OCI-LY1 (cell line): ENCODE measurements at regions not wholly inside any gene's neighbourhood (a gene's known extent, or its start where the extent isn't known, plus 50 kb on each side); places are given as distances from the start of the nearest gene placed in this dataset.
"Not testable (repeated sequence)": the region's sequence is repeated elsewhere in the genome, so short reads cannot be mapped to it uniquely, and the experiment has no call there.

ENCODE experiments used
- EZH2 ChIP-seq: fragments of 200-600 bp; sonication (generic), shearing (Covaris generic); IDR thresholded peaks from 2 replicates; pipeline ENCODE4 v1.8.0; 2017; ENCODE audit warnings: borderline replicate concordance, mixed run types, mild to moderate bottlenecking, antibody characterized with exemption, low read length, moderate library complexity, mixed read lengths
- TF ChIP-seq, protein P1 (sequence below): fragments of 200-600 bp; sonication (generic), shearing (Covaris generic); IDR thresholded peaks from 2 replicates; pipeline ENCODE4 v1.5.1; 2017; ENCODE audit warnings: mild to moderate bottlenecking, antibody characterized with exemption, low read length, moderate library complexity, mixed read lengths

GRCh38 chr2:241969182-241969581 lies 99.7 kb downstream of the RTP5 start:
- TF ChIP-seq, protein P1, sequence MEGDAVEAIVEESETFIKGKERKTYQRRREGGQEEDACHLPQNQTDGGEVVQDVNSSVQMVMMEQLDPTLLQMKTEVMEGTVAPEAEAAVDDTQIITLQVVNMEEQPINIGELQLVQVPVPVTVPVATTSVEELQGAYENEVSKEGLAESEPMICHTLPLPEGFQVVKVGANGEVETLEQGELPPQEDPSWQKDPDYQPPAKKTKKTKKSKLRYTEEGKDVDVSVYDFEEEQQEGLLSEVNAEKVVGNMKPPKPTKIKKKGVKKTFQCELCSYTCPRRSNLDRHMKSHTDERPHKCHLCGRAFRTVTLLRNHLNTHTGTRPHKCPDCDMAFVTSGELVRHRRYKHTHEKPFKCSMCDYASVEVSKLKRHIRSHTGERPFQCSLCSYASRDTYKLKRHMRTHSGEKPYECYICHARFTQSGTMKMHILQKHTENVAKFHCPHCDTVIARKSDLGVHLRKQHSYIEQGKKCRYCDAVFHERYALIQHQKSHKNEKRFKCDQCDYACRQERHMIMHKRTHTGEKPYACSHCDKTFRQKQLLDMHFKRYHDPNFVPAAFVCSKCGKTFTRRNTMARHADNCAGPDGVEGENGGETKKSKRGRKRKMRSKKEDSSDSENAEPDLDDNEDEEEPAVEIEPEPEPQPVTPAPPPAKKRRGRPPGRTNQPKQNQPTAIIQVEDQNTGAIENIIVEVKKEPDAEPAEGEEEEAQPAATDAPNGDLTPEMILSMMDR, result not testable (repeated sequence)
- not testable (repeated sequence) for TF ChIP-seq EZH2
